Small intestine (tissue), 7 donors: ENCODE measurements at regions not wholly inside any gene's neighbourhood (a gene's known extent, or its start where the extent isn't known, plus 50 kb on each side); places are given as distances from the start of the nearest gene placed in this dataset.

ENCODE experiments used
- DNase-seq, 2 donors: peaks; one replicate each; pipeline versions ENCODE4 v3.0.0 to v3.0.0-alpha.2; 2013
- FAIRE-seq: peaks from 2 replicates; lab custom pipeline; 2012; peaks lifted over from hg19 to GRCh38; lab: Jason Lieb, UNC
- H3K27ac ChIP-seq, 3 donors: one replicate each; pipeline ENCODE4 v1.5.1; 2013; ENCODE audit warnings: low read length in 2 of 3, mild to moderate bottlenecking in 2 of 3, control low read depth in 1 of 3, inconsistent platforms in 1 of 3, low read depth in 1 of 3, moderate library complexity in 1 of 3
- H3K27me3 ChIP-seq, 3 donors: one replicate each; pipeline ENCODE4 v1.6.1; 2013; ENCODE audit warnings: low read length in 3 of 3, inconsistent platforms in 1 of 3; ENCODE audit not compliant: control insufficient read depth in 3 of 3, insufficient read depth in 3 of 3
- H3K36me3 ChIP-seq, 3 donors: one replicate each; pipeline ENCODE4 v1.6.1; 2013; ENCODE audit warnings: low read length in 3 of 3, inconsistent platforms in 1 of 3, low read depth in 1 of 3, mild to moderate bottlenecking in 1 of 3, moderate library complexity in 1 of 3; ENCODE audit not compliant: control insufficient read depth in 3 of 3, insufficient read depth in 2 of 3
- H3K4me1 ChIP-seq, 3 donors: one replicate each; pipeline ENCODE4 v1.6.1; 2013; ENCODE audit warnings: low read length in 2 of 3, inconsistent platforms in 1 of 3, low read depth in 1 of 3, mild to moderate bottlenecking in 1 of 3, moderate library complexity in 1 of 3; ENCODE audit not compliant: control insufficient read depth in 3 of 3, insufficient read depth in 2 of 3
- H3K4me3 ChIP-seq, 3 donors: one replicate each; pipeline ENCODE4 v1.5.1; 2013; ENCODE audit warnings: low read length in 3 of 3, control low read depth in 1 of 3, inconsistent platforms in 1 of 3, low read depth in 1 of 3, mild to moderate bottlenecking in 1 of 3, moderate library complexity in 1 of 3
- H3K9me3 ChIP-seq, 2 donors: one replicate each; pipeline ENCODE4 v1.6.1; 2013; ENCODE audit warnings: low read depth in 1 of 2, low read length in 1 of 2; ENCODE audit not compliant: control insufficient read depth in 2 of 2, insufficient read depth in 1 of 2
- WGBS, 3 donors: extraction: QIAGEN DNeasy Blood & Tissue Kit; methylation state at CpG; one replicate each; pipeline ENCODE4 v1.1.7; 2013; 5-methylcytosine and 5-hydroxymethylcytosine counted together
- donor health status: healthy with polysubstance abuse.
- donor health status: control.
- donor health status: control.
- donor health status: Bipolar disorder and iron deficiency.
- donor health status: healthy.

DNA sequence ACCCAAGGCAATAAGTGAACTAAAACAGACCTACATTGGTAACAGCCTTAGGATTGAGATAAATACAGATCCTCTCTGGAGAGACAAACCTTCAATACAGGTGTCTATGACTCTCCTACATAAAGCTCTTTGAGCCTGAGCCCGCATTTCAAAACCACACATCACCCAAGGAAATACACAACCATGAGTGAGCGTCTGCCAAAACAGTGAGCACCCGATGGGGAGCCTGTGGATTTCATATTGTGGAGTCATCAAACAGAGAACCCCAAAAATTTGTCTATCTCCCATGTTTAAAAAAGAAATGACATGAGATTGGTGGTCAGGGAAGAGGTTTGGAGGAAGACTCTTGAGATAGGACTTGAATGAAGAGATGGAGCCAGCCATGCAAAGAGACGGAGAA is 102.2 kb upstream of the LHX1 start:
- Histone ChIP-seq H3K36me3 (no peaks in the 10 kb centered on the region), H3K27me3 (no peaks in the 10 kb centered on the region), H3K27ac (no peak overlapping the region), H3K4me1 (no peaks in the 10 kb centered on the region), H3K4me3 (no peak overlapping the region), H3K9me3 (no peaks in the 10 kb centered on the region)
- WGBS, 3 donors: 81 to 92% (median 86%) methylated on average over 4 of the region's 4 CpGs
- FAIRE-seq (no peak), DNase-seq (no peak)

DNA sequence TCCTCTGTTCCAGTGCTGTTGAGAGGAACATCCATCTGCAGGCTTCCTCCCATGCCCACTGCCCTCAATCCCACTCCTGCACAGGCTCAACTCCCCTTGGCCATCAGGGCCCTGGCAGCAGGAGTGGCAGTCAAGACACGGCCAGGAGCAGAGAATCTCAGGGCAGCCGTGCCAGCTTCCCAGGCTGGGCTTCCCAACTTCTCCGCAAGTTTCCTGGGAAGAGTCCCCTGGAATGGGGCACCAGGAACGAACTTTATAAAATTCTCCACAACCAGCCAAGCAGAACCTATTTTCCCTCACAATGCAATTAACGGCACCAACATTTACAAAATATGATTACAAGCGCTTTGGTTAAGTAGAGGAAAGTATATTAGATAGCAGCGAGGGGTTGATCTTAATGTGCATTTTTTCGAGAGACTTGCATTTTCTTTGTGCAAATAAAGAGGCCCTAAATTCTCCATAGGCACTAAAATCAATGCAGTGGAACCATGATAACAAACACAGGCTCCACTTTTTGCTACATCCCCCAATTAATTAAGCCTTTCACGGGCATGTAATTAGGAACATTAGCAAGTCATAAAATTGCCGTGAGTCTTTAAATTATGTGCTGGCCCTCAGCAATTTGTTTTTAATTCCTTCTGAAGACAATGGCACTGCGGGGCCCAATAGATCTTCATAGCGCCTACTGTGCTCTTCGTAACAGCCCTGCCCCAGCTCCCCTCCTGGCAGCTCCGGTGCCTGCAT is 99.9 kb upstream of the LHX1 start:
- Histone ChIP-seq H3K36me3 (no peaks in the 10 kb centered on the region), H3K27me3 (no peaks in the 10 kb centered on the region), H3K4me3 (no peak overlapping the region), H3K27ac (no peak overlapping the region), H3K9me3 (peaks cover 0 to 6% of the 10 kb centered on the region in 2 donors), H3K4me1 (no peaks in the 10 kb centered on the region)
- FAIRE-seq (no peak), DNase-seq (no peak)
- 55 to 66% (median 60%) methylated on average over 14 of the region's 14 CpGs for WGBS, 3 donors

DNA sequence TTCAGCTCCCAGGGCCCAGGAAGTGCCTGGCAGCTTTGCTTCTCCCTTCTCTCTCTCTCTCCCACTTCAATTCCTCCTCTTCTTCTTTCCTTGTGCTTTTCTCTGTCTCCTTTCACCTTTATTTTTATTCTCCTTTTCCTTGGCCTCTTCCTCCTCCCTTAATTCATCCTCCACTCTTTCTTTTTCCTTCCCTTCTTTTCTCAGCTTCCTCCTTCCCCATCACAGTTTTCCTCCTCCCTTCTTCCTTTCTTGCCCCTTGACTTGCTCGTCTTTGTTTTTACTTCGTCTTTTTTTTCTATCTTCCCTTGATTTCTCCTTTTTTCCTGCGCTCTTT is 99.4 kb upstream of the LHX1 start:
- Histone ChIP-seq H3K9me3 (peaks cover 0 to 6% of the 10 kb centered on the region in 2 donors), H3K4me1 (no peaks in the 10 kb centered on the region), H3K36me3 (no peaks in the 10 kb centered on the region), H3K27me3 (no peaks in the 10 kb centered on the region), H3K4me3 (no peak overlapping the region), H3K27ac (no peak overlapping the region)
- no peak for FAIRE-seq
- no peak for DNase-seq
- 68 to 86% (median 83%) methylated on average over 3 of the region's 3 CpGs for WGBS, 3 donors

DNA sequence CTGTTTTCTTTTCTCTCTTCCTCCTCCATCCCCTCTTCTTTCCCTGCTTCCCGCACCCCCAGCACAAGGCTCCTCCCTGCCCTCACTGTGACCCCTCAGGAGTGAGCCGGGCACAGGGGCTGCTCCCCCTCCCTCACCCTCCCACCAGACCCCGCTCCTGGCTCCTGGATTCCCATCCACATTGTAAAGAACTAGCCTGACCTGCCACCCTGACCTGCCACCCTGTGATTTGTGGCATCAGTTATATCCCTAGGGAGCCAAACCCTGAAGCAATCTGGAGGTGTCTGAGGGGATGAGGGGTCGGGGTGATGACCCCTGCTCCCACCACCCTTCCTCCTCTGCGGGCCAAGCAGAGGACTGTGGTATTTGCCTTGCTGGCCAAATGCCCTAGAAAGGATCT is 98.0 kb upstream of the LHX1 start:
- Histone ChIP-seq H3K4me3 (no peak overlapping the region), H3K4me1 (no peaks in the 10 kb centered on the region), H3K9me3 (peaks cover 0 to 6% of the 10 kb centered on the region in 2 donors), H3K36me3 (no peaks in the 10 kb centered on the region), H3K27me3 (peaks cover 0 to 2% (median 2%) of the 10 kb centered on the region in 3 donors), H3K27ac (no peak overlapping the region)
- FAIRE-seq (no peak), DNase-seq (no peak)
- 46 to 75% (median 51%) methylated on average over 5 of the region's 5 CpGs for WGBS, 3 donors

DNA sequence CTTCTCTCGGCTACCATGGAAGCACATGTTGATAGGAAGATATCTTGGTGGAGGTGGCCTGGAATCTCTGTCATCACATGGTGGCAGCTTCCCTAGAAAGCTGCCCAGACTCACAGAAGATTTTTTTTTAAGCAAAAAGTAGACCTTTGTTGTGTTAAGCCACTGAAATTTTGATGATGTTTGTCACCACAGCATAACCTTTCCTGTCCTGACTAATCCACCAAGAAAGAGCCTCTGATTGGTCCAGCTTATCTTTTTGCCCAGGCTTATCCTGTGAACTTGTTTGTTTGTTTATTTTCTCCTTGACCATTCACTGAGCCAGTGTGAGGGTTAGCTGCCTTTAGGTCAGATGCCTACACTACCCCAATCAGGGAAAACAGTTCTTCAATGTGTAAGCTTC is 96.5 kb upstream of the LHX1 start:
- Histone ChIP-seq H3K27me3 (peaks cover 0 to 8% (median 4%) of the 10 kb centered on the region in 3 donors), H3K36me3 (no peaks in the 10 kb centered on the region), H3K4me3 (no peak overlapping the region), H3K9me3 (peaks cover 0 to 6% of the 10 kb centered on the region in 2 donors), H3K27ac (no peak overlapping the region), H3K4me1 (no peaks in the 10 kb centered on the region)
- 71 to 92% (median 90%) methylated on average over 1 of the region's 1 CpG for WGBS, 3 donors
- DNase-seq (no peak), FAIRE-seq (no peak)

DNA sequence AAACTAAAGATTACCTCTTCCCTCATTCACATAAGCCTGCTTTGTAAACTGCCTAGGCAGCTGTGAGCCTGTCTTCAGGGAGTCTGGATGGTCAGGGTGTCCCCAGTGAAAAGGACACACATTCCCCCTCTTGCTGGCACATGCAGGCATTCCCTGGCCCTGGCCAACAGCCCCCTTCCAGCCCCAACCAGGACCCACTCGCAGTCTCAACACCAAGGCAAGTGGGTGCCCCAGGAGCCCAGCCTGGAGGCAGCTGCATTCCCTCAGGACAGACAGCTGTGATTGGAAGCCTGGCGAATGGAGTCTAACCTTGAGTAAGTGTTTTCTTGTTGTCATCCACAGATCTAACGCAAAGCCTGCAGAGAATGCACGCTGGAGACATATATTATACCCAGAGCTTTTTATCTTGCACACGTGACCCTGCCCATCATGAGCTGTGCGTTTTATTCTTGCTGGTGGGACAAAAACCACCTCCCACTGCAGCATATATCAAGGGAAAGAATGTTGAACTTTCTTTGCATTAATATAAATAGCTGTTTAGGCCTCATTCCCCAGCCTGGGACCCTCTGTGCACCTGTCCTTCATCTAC is 95.0 kb upstream of the LHX1 start:
- FAIRE-seq: no peak
- H3K27me3 ChIP-seq: peaks cover 0 to 11% (median 4%) of the 10 kb centered on the region in 3 donors
- peaks cover 0 to 6% of the 10 kb centered on the region in 2 donors for H3K9me3 ChIP-seq
- H3K4me3 ChIP-seq: no peak overlapping the region
- no peaks in the 10 kb centered on the region for H3K4me1 ChIP-seq
- WGBS, 3 donors: 50 to 59% (median 59%) methylated on average over 6 of the region's 6 CpGs
- DNase-seq: no peak
- no peak overlapping the region for H3K27ac ChIP-seq
- no peaks in the 10 kb centered on the region for H3K36me3 ChIP-seq

DNA sequence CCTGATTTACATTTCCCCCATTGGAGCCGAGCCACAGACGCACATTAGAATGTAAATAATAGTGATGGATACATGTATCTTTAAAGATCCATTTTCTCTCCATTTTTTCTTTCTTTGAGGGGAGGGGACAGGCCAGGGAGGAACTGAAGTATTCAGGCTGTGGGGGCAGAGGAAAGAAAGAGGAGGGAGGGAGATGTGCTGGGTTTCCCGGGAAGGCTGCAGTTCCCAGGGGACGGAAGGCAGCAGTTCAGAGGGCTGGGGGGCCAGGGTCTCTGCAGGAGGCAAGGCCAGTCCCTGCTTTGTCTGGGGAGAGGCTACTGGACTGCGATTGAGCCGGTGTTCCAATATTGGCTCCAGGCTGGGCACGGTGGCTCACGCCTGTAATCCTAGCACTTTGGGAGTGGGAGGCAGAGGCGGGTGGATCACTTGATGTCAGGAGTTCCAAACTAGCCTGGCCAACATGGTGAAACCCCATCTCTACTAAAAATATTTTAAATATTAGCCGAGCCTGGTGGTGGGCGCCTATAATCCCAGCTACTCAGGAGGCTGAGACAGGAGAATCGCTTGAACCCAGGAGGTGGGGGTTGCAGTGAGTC is 94.2 kb upstream of the LHX1 start:
- no peak overlapping the region for H3K27ac ChIP-seq
- 60 to 76% (median 68%) methylated on average over 12 of the region's 12 CpGs for WGBS, 3 donors
- H3K4me3 ChIP-seq: no peak overlapping the region
- no peaks in the 10 kb centered on the region for H3K36me3 ChIP-seq
- FAIRE-seq (no peak), DNase-seq (no peak)
- peaks cover 0 to 11% (median 4%) of the 10 kb centered on the region in 3 donors for H3K27me3 ChIP-seq
- peaks cover 0 to 6% of the 10 kb centered on the region in 2 donors for H3K9me3 ChIP-seq
- no peaks in the 10 kb centered on the region for H3K4me1 ChIP-seq

DNA sequence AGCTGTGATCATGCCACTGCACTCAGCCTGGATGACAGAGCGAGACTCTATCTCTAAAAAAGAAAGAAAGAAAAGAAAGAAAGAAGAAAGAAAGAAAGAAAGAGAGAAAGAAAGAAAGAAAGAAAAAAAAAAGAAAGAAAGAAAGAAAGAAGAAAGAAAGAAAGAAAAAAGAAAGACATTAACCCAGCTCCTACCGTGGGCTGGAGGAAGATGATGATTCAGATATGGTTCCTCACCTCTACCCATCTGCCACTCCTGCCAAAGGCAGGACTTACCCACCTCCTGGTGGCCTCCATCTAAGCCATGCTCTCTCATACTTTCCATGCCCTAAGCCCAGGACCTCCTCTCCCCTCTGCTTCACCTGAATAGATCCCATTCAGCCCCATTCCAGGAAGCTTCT is 93.3 kb upstream of the LHX1 start:
- no peak for FAIRE-seq
- no peak for DNase-seq
- Histone ChIP-seq H3K27ac (no peak overlapping the region), H3K4me3 (no peak overlapping the region), H3K4me1 (no peaks in the 10 kb centered on the region), H3K36me3 (no peaks in the 10 kb centered on the region), H3K9me3 (peaks cover 0 to 6% of the 10 kb centered on the region in 2 donors), H3K27me3 (peaks cover 0 to 11% (median 4%) of the 10 kb centered on the region in 3 donors)
- WGBS, 3 donors: 67 to 82% (median 69%) methylated on average over 2 of the region's 2 CpGs
